IPS-NIHi7 (cell line): ENCODE measurements at regions not wholly inside any gene's neighbourhood (a gene's known extent, or its start where the extent isn't known, plus 50 kb on each side); places are given as distances from the start of the nearest gene placed in this dataset.

Experiments
- DNase-seq: peaks from one replicate; pipeline ENCODE4 v3.0.0; 2012; ENCODE audit warnings: mixed read lengths; ENCODE audit errors: extremely low spot score

DNA sequence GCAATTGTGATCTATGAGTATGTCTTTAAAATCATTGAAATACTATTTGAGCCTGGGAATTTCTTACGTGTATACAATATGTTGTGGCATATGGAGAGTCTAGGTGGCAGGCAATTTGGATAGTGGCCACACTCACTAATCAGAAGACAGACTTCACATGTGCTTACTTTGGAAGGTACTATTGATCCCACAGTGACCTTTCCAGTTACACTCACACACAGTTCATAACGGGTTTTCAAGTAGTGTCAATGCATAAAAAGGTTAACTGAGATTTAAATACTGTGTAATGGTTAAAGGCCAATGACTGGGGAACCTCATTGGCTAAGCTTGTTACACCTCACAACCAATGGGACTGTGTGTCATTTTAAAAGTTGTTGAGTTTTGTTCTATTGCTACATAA, 783.2 kb downstream of the RPA4 start:
- DNase-seq = no peak

DNA sequence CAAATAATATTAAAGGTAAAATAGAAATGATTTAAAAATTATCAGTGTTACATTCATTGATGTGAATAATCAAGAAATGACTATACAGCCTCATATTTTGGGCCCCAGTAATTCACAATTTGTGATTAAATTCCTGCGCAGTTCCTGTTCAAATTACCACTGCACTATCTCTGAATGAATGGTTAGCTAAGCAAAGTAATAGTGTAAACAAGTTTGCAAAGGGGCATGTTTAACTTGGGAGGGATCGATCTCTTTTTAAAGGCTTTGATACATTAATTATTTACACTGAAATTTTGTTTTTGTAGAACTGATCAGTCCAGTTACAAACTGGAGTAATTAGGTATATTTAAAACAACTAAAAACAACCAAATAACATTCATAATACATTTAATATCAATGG, 784.4 kb downstream of the RPA4 start:
- no peak for DNase-seq

DNA sequence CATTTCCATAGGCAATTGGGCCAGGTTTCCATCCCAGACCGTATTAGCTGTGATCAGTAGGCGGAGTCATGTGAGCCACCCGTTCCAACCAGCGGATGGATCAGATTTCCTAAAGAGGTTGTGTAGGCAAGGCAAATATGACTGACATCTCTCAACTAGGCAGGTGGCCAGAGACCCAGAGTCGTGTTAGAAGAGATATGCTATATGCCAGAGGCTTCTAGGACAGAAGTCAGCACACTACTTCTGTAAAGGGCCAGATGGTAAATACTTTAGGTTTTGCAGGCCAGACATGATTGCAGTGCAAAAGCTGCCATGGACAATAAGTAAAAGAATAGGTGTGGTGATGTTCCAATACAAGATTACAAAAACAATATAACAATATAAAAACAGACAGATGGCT, 788.4 kb downstream of the RPA4 start:
- DNase-seq = no peak

DNA sequence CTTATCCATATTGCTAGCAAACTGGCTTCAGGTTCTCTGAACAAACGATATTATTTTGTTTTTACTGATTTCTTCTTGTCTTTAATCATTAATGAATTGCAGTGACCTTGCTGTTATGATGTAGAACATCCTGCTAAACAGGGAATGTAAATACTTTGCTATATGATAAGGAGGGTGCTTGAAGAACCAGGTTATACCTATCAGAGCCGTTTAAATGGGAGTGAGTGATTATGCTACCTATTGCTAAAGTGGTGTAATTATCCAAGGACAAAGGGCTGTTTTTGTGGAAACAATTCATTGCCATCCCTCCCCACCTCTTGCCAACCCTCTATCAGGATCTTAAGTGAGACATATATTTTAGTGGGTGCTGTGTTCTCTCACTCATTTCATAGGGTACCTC, 788.9 kb downstream of the RPA4 start:
- no peak for DNase-seq

DNA sequence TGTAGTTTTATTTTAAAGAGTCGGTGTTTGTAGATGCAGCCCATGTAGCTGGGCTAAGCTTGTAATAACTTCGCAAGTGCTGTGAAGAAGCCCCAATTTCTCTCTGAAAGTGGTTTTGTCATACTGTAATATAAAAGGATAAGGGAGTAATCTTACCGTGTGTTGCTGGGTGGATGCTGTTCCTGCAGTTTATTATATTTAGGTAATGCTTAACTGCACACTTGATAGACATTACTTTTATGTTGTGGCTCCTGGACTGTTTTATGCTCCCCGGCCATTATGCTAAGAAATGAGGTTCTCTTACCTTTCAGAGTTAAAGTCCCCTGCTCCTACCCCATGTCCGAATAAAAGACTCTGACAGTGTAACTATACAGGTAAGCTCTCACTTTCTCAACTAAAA, 789.4 kb downstream of the RPA4 start:
- no peak for DNase-seq

DNA sequence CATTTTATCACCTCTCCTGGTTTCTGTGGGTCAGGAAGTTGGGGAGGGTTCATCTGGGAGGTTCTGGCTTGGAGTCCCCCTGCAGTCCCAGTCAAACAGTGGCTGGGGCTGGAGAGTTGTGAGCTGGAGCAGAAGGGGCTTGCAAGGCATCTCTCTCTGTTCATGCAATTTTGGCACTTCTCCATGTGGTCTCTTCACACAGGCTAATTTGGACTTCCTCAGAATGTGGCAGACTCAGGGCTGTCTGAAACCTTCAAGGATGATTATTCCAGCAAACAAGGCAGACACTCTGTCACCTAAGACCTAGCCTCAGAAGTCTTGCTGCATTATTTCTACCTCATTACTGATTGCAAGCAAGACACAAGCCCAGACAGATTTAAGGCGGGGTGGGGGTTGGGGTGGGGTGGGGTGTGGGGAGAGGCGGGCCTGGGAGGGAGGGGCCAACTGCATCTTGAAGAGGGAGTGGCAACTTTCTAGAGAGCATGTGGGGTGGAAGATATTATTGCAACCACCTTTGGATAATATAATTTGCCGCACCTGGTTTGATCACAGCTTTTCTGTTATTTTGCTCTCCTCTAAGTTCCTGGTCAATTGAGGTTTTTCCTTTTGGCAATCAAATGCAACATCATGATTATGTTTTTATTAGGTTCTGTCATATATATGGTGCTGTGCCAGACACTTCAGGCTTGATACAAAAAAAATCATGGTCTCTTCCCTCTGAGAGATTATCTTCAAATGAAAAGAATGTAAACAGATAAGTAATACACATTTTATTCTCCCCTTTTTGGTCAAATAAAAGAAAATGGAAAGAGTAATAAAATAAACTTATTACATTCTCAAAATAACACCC, 799.5 kb downstream of the RPA4 start:
- DNase-seq = peak; percentile 18

DNA sequence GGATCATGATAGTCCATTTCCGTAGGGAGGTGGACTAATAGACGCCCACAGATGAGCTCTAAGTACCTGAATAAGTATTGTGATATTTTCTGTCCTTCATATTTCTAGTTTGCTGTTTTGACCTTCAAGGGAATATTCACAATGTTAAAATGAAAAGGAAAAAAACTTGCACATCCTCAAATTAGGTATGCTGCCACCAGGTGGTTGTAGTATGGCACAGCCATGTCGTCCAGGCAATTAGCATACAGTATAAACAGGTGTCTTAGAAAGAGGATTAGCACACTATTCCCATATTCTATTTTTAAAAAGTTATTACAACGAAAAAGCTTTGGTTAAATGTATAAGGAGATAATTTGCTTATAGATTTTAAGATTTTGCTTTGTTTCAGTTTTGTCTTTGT, 802.0 kb downstream of the RPA4 start:
- peak; percentile 37 for DNase-seq

DNA sequence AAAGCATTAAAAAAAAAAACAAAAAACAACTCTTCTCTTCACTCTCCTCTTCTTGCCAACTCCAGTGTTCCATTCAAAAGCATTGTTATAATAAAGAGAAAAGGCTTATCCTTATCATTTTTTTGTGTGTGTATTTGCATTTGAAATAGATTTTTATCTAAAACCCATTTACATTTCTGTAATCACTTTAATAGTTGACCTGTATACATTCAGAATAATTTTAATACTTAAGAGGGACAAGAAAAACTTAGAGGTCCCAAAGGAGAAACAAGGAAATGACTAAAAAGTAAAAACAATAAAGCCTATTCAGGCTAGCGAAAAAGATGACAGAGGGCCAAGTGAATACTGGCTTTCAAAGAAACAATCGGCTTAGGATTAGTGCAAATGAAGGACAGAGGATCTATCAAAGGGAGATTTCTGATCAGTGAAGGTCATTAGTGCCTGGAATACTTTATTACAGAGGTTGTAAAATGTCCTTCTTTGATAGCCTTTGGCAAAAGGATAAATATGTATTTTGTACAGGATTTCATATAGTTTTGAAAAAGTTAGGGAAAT, 808.3 kb downstream of the RPA4 start:
- no peak for DNase-seq

DNA sequence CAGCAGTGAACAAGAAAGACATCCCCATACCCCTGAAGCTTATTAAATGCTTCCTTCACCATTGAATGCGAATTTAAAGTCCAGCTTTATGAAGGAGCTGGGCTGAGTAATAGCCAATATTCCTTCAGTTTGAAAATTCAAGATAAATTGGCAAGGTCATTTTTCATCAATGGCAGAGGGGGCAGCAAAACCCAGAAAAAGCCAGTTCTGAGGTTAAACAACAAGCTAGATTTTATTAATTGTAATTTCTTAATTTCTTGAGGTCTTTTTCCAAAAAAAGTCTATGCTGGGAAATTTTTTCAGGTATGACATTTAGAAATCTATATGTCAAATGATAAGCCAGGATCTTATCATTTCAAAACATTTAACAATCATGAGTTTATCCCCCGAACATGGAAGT, 808.9 kb downstream of the RPA4 start:
- no peak for DNase-seq

DNA sequence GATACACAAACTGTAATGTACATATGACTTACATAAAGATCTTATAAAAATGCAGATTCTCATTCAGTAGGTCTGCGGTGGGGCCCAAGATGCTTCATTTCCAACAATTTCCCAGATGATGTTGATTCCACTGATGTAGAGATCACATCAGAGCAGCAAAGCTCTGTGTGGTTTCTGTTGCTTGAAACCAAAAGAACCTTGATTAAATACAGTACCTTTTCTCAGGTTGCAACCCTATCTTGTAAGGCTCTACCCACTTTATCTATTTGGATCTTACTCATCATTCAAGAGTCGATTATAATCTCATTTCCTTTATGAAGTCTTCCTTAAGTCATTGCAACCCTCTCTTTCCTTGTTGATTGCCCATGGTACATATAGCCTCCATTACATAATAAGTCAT, 816.8 kb downstream of the RPA4 start:
- no peak for DNase-seq

DNA sequence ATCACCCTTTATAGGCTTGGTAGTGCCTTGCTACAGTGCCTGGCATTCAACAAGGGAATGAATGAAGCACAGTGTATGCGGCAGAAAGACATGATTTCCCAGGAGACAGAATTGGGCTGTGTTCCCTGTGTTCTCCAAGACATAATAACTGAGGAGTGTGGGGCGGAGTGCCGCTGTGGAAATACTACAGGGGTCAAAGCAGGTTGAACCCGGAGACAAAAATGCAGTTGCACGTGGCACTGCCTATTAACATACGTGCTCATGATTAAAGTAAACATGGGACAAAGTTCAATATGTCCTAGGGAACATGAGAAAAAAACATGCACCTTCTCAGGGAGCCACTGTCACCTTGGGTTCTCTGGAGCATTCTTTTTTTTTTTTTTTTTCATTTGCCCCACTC, 820.8 kb downstream of the RPA4 start:
- no peak for DNase-seq

DNA sequence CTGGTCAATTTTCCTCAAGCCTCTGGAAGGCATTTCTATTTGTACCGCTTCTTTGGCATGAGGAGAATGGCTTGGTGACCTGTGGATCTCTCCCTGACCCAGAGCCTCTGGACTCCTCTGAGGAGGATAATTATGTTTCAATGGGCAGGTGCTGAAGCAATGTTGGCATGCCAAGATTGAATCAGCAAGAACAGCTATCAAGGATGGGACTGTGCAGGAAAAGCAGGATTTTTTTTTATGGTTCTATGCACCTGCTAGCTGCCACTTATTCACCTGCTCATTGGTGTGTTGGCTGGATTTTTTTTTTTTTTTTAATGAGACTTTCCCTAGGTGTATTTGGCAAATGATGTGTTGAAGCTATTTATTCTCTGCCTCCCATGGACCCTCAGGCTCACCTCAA, 821.2 kb downstream of the RPA4 start:
- no peak for DNase-seq

DNA sequence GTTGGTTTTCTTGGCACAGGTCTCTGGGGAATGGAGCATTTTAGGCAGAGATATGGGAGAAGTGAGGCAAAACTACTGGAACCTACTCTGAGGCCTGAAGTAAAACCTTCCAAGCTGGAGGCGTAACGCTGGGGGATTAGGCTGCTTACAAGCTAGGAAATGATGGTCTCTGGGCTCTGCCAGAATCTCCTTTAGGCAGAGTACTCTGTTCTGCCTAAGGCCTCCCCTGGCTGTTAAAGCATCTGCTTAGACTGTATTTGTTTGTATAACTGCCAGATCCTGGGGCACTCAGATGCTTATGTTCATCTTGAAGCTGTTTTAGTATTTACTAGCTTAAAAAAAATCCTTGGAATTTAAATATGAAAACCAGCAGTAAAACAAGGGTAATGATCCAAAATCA, 822.2 kb downstream of the RPA4 start:
- DNase-seq = no peak

DNA sequence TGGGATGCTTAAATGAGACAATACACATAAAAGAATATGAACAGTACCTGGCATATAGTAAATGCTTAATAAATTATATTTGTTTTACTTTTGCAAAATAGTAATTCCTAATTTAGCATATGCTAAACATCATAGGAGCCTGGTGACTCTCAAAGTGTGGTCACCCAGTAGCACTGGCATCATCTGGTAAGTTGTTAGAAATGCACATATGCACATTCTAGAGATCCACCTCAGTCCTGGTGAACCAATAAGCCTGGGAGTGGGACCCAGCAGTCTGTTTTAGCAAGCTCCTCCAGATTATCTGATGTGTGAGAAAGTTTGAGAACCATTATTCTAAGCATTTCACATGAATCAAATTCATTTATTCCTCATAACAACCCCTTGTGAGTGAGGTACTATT, 830.4 kb downstream of the RPA4 start:
- DNase-seq = no peak

DNA sequence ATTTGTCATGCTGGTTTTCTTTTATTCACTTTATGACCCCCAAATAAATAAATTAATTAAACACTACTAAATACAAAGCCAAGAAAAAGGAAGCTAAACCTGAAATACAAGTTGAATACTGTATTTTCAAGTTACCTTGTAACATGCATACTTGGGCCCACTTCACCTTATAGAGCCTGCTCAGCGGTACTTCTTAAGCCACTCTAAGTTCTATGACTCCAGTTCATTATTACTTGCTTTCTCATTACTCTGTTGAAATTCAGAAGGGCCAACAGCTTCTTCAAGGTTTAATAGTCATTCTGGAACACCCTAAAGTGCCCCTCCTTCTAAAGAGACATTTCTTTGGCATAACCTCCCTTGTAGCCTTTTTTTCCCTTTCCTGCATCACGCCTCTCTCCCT, 844.5 kb downstream of the RPA4 start:
- no peak for DNase-seq

DNA sequence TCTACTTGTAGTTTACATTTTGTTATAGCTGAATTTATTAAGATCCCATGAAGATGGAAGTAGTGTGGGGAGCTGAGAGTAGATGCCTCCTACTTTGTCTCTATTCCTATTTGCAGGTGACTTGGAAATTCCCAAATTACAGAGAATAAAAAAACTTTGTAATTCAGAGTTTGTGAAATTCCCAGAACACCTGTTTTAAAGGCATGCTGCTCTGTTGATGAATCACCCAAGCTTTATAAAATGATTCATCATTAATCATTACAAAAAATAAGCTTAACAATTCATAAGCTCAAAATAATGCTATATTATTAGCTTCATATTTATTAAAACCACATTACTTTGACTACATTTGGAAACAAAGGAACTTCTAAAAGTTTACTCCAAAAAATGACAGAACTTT, 856.3 kb downstream of the RPA4 start:
- DNase-seq = no peak

DNA sequence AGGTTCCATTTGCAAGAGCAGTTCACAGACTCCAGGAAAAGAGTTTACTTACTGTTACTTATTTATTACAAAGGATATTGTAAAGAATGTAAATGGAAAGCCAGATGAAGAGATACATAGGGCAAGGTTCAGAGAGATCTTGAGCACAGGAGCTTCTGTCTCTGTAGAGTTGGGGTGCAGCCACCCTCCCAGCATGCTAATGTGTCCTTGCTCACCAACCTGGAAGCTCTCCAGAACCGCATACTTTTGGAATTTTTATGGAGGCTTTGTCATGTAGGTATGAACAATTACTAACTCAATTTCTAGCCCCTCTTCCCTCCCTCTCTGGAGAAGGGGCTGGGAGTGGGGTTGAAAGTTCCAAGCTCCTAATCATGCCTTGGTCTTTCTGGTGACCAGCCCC, 857.2 kb downstream of the RPA4 start:
- DNase-seq = no peak

DNA sequence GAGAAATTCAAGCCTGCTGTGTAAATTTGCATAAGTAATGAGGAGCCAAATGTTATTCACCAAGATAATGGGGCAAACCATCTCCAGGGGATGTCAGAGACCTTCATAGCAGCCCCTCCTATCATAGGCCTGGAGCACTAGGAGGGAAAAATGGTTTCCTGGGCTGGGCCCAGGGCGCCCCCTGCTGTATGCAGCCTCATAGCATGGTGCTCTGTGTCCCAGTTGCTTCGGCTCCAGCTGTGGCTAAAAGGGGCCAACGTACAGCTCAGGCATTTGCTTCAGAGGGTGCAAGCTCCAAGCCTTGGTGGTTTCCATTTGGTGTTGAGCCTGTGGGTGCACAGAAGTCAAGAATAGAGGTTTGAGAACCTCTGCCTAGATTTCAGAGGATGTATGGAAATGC, 859.3 kb downstream of the RPA4 start:
- DNase-seq = no peak

DNA sequence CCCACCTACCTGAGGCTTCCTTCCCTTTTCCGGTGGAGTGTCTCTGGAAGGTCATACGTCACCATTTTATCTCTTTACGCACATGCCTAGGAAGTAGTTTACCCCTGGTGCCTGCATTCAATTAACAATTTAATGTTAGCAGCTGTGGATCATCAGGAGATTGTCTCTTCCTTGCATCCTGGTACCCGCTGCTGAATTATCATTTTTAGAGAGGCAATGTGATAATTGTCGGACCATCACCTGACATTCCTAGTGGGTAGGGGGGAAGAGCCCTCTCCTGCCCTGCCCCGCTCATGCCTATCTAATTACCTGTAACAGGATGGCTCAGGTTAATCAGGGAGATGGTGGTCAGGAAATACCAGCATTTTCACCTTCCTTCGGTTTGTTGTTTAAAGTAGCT, 863.6 kb downstream of the RPA4 start:
- no peak for DNase-seq

DNA sequence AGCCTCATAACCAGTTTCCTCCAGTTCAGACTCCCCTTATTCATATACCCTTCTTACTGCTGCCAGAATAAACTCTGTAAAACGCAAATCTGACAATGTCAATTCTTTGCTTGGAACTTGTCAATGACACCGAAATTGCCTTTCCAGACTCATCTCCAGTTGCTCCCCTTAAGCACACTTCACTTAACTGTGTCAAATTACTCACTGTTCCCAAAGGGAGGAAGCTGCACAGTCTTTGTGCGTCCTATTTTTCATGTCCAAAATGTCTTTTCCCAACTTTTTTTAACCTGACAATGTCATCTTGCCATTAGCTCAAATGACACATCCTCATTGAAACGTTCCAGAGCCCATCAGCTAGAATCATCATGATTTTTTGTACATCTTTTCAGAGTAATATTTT, 867.3 kb downstream of the RPA4 start:
- DNase-seq = no peak

DNA sequence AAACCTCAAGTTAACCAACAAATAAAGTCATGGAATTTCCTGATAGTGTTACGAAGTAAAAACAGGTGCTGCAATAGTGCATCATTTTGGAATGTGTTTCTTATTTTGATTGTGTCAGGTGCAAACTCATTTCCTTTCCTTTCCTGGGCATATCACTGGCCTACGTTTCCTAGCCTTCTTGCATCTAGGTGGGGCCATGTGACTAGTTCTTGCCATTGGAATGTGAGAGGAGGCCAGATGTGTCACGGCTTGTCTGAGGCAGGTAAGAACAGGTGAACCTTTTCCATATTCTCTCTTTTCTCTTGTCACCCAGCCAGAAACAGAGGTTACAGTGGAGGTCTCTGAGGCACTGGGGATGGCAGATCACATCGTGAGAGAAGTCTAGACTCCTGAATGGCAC, 868.0 kb downstream of the RPA4 start:
- no peak for DNase-seq

DNA sequence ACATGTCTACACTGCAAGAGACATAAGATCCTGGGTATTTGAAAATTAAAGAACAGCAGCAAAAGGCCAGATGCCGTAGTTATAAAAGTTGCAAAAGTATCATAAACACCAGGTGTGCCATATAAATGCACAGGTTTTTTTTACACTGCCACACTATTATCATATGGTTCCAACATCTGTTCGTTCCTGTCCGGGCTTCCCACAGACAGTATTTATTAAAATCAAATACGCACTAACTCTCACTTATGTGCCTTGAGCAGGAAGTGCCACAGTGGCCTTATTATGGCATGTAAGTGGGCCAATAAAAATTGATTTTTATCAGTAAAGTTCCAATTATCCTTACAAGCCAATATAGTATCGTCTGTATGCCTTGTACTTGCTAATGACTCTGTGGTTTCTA, 873.2 kb downstream of the RPA4 start:
- no peak for DNase-seq

DNA sequence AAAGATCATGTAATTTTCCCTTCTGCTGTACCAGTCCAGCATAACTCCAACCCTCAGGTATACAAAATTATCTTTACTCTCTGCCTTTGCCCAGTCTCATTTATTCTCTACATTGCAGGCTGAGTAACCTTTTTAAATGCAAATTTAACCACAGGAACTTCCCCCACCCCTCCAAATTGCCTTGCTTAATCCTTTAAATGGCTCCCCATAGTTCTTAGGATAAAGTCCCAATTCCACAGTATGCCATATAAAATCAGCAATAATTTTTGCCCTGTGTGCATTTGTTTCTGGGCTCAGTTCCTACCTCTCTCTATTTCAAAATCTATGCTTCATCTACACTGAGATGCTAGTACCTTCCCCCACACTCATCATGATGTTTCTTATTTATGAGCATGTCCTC, 879.7 kb downstream of the RPA4 start:
- DNase-seq = no peak

DNA sequence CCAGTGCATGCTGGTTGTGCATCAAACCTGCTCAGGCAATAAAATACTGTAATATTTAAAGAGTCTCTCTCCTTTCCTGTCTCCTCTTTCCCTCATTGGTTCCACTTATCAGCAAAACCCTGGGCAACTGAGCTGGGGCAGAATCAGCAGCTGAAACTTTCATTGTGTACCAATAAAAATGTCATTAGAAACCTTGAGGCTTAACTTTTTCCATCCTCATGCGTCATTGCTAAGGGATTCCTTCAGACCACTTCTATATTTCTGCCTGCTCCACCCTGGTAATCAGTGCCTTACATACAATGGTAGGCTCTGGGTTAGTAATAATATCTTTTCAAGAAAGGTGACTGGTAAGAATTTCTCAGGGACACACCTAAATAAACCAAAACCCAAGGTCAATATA, 880.3 kb downstream of the RPA4 start:
- no peak for DNase-seq
